Esophagus muscularis mucosa (tissue), 4 donors: ENCODE measurements at regions not wholly inside any gene's neighbourhood (a gene's known extent, or its start where the extent isn't known, plus 50 kb on each side); places are given as distances from the start of the nearest gene placed in this dataset.

ENCODE experiments used
- DNase-seq: peaks from one replicate; pipeline ENCODE4 v3.0.0-alpha.2; 2017; ENCODE audit errors: extremely low spot score
- H3K27ac ChIP-seq, 4 donors: fragments of 200-600 bp; sonication (generic); replicated peaks in 1 of 4; 1 replicate in 3 of 4; 2 replicates in 1 of 4; pipeline ENCODE4 v1.5.1; 2016 to 2019; ENCODE audit warnings: mild to moderate bottlenecking in 1 of 4
- H3K27me3 ChIP-seq, 4 donors: fragments of 200-600 bp; sonication (generic); one replicate each; pipeline versions ENCODE4 v1.5.1 to v1.6.0; 2016 to 2019
- H3K36me3 ChIP-seq, 4 donors: fragments of 200-600 bp; sonication (generic); one replicate each; pipeline ENCODE4 v1.5.1; 2016 to 2019
- H3K4me1 ChIP-seq, 4 donors: fragments of 200-600 bp; sonication (generic); one replicate each; pipeline ENCODE4 v1.5.1; 2016 to 2019
- H3K4me3 ChIP-seq, 4 donors: fragments of 200-600 bp; sonication (generic); 1 replicate in 2 of 4; 2 replicates in 2 of 4; pipeline ENCODE4 v1.5.1; 2016 to 2019; ENCODE audit warnings: mild to moderate bottlenecking in 4 of 4, moderate library complexity in 1 of 4
- H3K9me3 ChIP-seq, 4 donors: fragments of 200-600 bp; sonication (generic); 1 replicate in 3 of 4; 2 replicates in 1 of 4; pipeline ENCODE4 v1.5.1; 2016 to 2019
- CTCF ChIP-seq, 3 experiments: fragments of 200-600 bp in 2 of 3; fragments of 450-650 bp in 1 of 3; sonication (generic) in 2 of 3; IDR thresholded peaks; one replicate each; pipeline ENCODE4 v1.5.1; 2017 to 2019; ENCODE audit warnings: antibody characterized with exemption in 3 of 3, mild to moderate bottlenecking in 2 of 3, moderate library complexity in 1 of 3
- EP300 ChIP-seq: sonication (generic); formaldehyde crosslinking; IDR thresholded peaks from one replicate; pipeline ENCODE4 v1.6.1; 2017; ENCODE audit warnings: antibody characterized with exemption
- POLR2A ChIP-seq: fragments of 450-650 bp; IDR thresholded peaks from one replicate; pipeline ENCODE4 v1.6.1; 2017; ENCODE audit warnings: antibody characterized with exemption, moderate library complexity, mild to moderate bottlenecking, low read depth
- POLR2AphosphoS5 ChIP-seq, 2 donors: sonication (generic); formaldehyde crosslinking; IDR thresholded peaks; one replicate each; pipeline ENCODE4 v1.6.1; 2017; ENCODE audit warnings: antibody characterized with exemption in 2 of 2
- WGBS: methylation state at CpG from one replicate; pipeline ENCODE4 v1.1.5; 2018; 5-methylcytosine and 5-hydroxymethylcytosine counted together
- intact Hi-C: fragments of 100-400 bp; cut with DNase I; formaldehyde crosslinking; loops from one replicate; pipeline ENCODE4 v1.15.1; 2023

DNA sequence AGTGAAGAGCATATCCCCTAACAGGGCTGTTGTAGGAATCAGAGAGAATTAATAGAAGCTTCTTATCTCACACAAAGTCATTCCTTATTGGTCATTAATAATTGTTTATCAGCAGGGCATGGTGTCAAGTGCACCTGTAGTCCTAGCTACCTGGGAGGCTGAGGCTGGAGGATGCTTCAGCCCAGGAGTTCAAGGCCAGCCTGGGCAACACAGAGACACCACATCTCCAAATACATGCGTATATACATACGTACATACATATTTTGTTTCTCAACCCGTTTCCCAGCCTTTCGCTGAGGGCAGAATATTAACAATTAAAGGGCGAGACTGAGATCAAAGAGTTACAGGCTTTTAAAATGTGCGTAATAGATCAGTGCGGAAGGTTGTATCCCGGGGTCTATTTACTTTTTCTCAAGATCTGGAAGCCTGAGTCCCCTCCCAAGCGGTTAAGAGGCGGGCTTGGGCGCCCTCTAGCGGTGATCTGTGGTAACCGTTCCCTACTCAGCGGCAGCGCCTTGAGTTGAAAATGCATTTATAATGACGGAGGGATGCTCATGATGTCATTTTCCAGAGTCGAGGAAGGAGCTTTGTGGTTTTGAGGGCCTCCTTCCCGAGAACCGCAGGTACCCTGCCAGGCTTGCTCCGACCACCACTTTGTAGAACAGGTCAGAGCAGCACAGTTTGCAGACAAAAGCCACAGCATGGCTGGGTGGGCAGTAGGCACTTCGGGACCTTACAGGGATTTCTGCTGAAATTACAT lies 169.6 kb upstream of the GPR12 start:
- Histone ChIP-seq H3K36me3 (no peaks in the 10 kb centered on the region), H3K4me3 (no peak overlapping the region), H3K27ac (no peak overlapping the region), H3K27me3 (no peaks in the 10 kb centered on the region), H3K4me1 (peaks cover 0 to 8% (median 3%) of the 10 kb centered on the region in 4 donors), H3K9me3 (no peaks in the 10 kb centered on the region)
- TF ChIP-seq CTCF (IDR thresholded peaks at IDR 0.05) (peak; percentile 81 to 98 (median 94)), POLR2AphosphoS5 (IDR thresholded peaks at IDR 0.05) (no peak), EP300 (no peak), POLR2A (no peak)
- no peak for DNase-seq
- WGBS = 11% methylated on average over 21 of the region's 21 CpGs
- intact Hi-C loops = loop anchor here (5.0 kb wide), 2 partner anchors 223 to 743 kb away; no protein-coding TSS in a partner anchor

DNA sequence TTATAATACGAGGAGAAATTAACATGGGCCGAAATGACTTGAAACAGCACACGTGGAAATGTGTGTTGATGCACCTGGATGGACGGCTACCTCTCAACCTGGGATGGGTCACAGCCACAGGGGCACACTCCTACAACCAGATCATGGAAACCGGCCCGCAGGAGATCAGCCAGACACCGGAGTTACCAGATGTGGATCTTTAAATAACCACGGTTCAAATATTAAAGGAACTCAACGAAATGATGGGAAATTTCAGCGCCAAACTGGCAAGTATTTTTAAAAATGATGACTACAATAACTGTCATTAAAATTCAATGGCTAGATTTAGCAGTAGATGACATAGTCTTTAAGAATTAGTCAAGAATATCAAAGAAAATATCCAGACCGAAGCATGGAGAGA lies 166.9 kb upstream of the GPR12 start:
- Histone ChIP-seq H3K9me3 (no peaks in the 10 kb centered on the region), H3K27ac (no peak overlapping the region), H3K4me1 (peaks cover 3 to 26% (median 20%) of the 10 kb centered on the region in 4 donors), H3K4me3 (no peak overlapping the region), H3K36me3 (no peaks in the 10 kb centered on the region), H3K27me3 (no peaks in the 10 kb centered on the region)
- intact Hi-C loops = loop anchor here (5.0 kb wide), 1 partner anchor 220 kb away; no protein-coding TSS in a partner anchor
- DNase-seq = no peak
- TF ChIP-seq EP300 (no peak), POLR2AphosphoS5 (IDR thresholded peaks at IDR 0.05) (no peak), POLR2A (no peak), CTCF (IDR thresholded peaks at IDR 0.05) (no peak)
- WGBS = 87% methylated on average over 11 of the region's 11 CpGs

DNA sequence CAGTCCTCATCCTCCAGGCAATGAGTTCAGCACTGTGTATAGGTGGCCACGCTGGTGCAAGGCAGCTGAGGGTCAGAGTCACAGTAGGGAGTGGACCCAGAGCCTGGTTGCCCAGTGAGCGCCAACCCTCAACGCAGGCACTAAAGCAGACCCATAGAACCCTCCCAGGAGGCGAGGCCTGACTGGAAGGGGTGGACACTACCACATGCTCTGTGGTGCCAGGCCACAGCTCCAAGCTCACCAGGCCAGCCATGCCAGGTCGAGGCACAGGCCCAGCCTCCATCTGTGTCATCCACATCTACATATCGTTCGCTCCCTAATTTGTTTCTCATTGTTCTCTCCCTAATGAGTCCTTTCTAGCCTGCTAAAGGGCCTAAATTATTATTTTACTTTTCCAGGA lies 165.8 kb upstream of the GPR12 start:
- intact Hi-C loops = loop anchor here (5.0 kb wide), 1 partner anchor 219 kb away; no protein-coding TSS in a partner anchor
- H3K4me3 ChIP-seq = no peak overlapping the region
- no peaks in the 10 kb centered on the region for H3K27me3 ChIP-seq
- WGBS = 91% methylated on average over 4 of the region's 7 CpGs
- no peaks in the 10 kb centered on the region for H3K36me3 ChIP-seq
- no peaks in the 10 kb centered on the region for H3K9me3 ChIP-seq
- peaks cover 3 to 26% (median 20%) of the 10 kb centered on the region in 4 donors for H3K4me1 ChIP-seq
- TF ChIP-seq EP300 (no peak), POLR2A (no peak), POLR2AphosphoS5 (IDR thresholded peaks at IDR 0.05) (no peak)
- no peak for DNase-seq
- H3K27ac ChIP-seq = no peak overlapping the region

- Histone ChIP-seq H3K4me3 (no peak overlapping the region), H3K27ac (no peak overlapping the region), H3K27me3 (peaks cover 0 to 4% (median 0%) of the 10 kb centered on the region in 4 donors), H3K4me1 (peaks cover 3 to 18% (median 17%) of the 10 kb centered on the region in 4 donors), H3K36me3 (no peaks in the 10 kb centered on the region), H3K9me3 (no peaks in the 10 kb centered on the region)
- intact Hi-C loops = no loop called here
- 15% methylated on average over 7 of the region's 7 CpGs for WGBS
- no peak for DNase-seq
- TF ChIP-seq POLR2AphosphoS5 (IDR thresholded peaks at IDR 0.05) = peak; percentile 15 to 19
- no peak for TF ChIP-seq POLR2A
Measured at GRCh38 chr13:26923824-26924605, 163.4 kb upstream of the GPR12 start.

DNA sequence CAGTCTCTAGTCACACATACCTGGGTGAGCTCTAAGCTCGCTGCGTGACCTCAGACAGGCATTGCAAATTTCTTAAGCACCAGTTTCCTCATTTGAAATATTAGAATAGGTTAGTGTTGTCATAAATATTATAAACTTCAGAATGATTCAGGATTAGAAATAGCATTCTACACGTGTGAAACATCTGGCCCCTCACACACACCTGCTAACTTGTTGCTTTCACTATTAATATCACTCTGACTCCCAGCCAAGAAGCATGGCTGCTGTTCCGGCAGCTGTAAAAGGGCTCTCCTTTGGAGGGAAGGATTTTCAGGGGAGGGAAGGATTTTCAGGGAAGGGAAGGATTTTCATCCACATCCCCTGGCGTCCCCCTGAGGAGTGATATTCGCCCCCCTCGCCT lies 161.3 kb upstream of the GPR12 start:
- intact Hi-C loops = no loop called here
- no peaks in the 10 kb centered on the region for H3K9me3 ChIP-seq
- DNase-seq = no peak
- H3K36me3 ChIP-seq = no peaks in the 10 kb centered on the region
- TF ChIP-seq POLR2A (no peak), EP300 (no peak), CTCF (IDR thresholded peaks at IDR 0.05) (no peak), POLR2AphosphoS5 (IDR thresholded peaks at IDR 0.05) (no peak)
- H3K27ac ChIP-seq = no peak overlapping the region
- 57% methylated on average over 7 of the region's 7 CpGs for WGBS
- H3K27me3 ChIP-seq = peaks cover 0 to 4% (median 0%) of the 10 kb centered on the region in 4 donors
- H3K4me3 ChIP-seq = no peak overlapping the region
- H3K4me1 ChIP-seq = peaks cover 3 to 18% (median 17%) of the 10 kb centered on the region in 4 donors
